Vagina (tissue), 2 donors: ENCODE measurements at regions not wholly inside any gene's neighbourhood (a gene's known extent, or its start where the extent isn't known, plus 50 kb on each side); places are given as distances from the start of the nearest gene placed in this dataset.

Experiments
- DNase-seq, 2 donors: peaks; one replicate each; pipeline ENCODE4 v3.0.0-alpha.2; 2017; ENCODE audit errors: extremely low spot score in 2 of 2
- H3K27ac ChIP-seq: fragments of 200-600 bp; sonication (generic); one replicate; pipeline ENCODE4 v1.5.1; 2019
- H3K27me3 ChIP-seq: fragments of 200-600 bp; sonication (generic); one replicate; pipeline ENCODE4 v1.5.1; 2019
- H3K36me3 ChIP-seq, 2 donors: fragments of 200-600 bp; sonication (generic); one replicate each; pipeline ENCODE4 v1.5.1; 2017 to 2019
- H3K4me1 ChIP-seq: fragments of 200-600 bp; sonication (generic); one replicate; pipeline ENCODE4 v1.5.1; 2019
- H3K4me3 ChIP-seq, 2 donors: fragments of 200-600 bp; sonication (generic); 1 replicate in 1 of 2; 2 replicates in 1 of 2; pipeline ENCODE4 v1.5.1; 2016 to 2019
- H3K9me3 ChIP-seq: fragments of 200-600 bp; sonication (generic); one replicate; pipeline ENCODE4 v1.5.1; 2019
- CTCF ChIP-seq, 3 experiments: fragments of 450-650 bp in 2 of 3; fragments of 200-600 bp in 1 of 3; sonication (generic) in 1 of 3; IDR thresholded peaks; one replicate each; pipeline ENCODE4 v1.5.1; 2017 to 2019; ENCODE audit warnings: antibody characterized with exemption in 3 of 3, mild to moderate bottlenecking in 2 of 3, moderate library complexity in 2 of 3
- POLR2A ChIP-seq, 2 donors: fragments of 450-650 bp; IDR thresholded peaks; one replicate each; pipeline ENCODE4 v1.6.1; 2017; ENCODE audit warnings: antibody characterized with exemption in 2 of 2, mild to moderate bottlenecking in 2 of 2, moderate library complexity in 2 of 2
- POLR2AphosphoS5 ChIP-seq, 2 donors: sonication (generic); formaldehyde crosslinking; IDR thresholded peaks; one replicate each; pipeline ENCODE4 v1.9.0; 2017; ENCODE audit warnings: antibody characterized with exemption in 2 of 2, mild to moderate bottlenecking in 2 of 2, low read depth in 1 of 2; ENCODE audit not compliant: insufficient read depth in 1 of 2
- intact Hi-C: fragments of 100-400 bp; cut with DNase I; formaldehyde crosslinking; loops from one replicate; pipeline ENCODE4 v1.15.1; 2023

- Histone ChIP-seq H3K9me3 (no peaks in the 10 kb centered on the region), H3K36me3 (no peaks in the 10 kb centered on the region), H3K4me3 (no peak overlapping the region), H3K27ac (no peak overlapping the region), H3K4me1 (no peaks in the 10 kb centered on the region), H3K27me3 (no peaks in the 10 kb centered on the region)
- TF ChIP-seq POLR2A (IDR thresholded peaks at IDR 0.05) (no peak), CTCF (IDR thresholded peaks at IDR 0.05) (no peak), POLR2AphosphoS5 (IDR thresholded peaks at IDR 0.05; ENCODE audit: insufficient read depth in 1 of 2, low read depth in 1 of 2) (no peak)
- intact Hi-C loops = no loop called here
- no peak for DNase-seq
These were observed 93.9 kb downstream of the HAPSTR1 start for GRCh38 chr16:9185381-9185780.

- H3K4me3 ChIP-seq = no peak overlapping the region
- DNase-seq = no peak
- H3K27ac ChIP-seq = no peak overlapping the region
- H3K9me3 ChIP-seq = no peaks in the 10 kb centered on the region
- intact Hi-C loops = no loop called here
- no peaks in the 10 kb centered on the region for H3K27me3 ChIP-seq
- no peaks in the 10 kb centered on the region for H3K4me1 ChIP-seq
- TF ChIP-seq POLR2AphosphoS5 (IDR thresholded peaks at IDR 0.05; ENCODE audit: insufficient read depth in 1 of 2, low read depth in 1 of 2) (no peak), POLR2A (IDR thresholded peaks at IDR 0.05) (no peak), CTCF (IDR thresholded peaks at IDR 0.05) (no peak)
- H3K36me3 ChIP-seq = no peaks in the 10 kb centered on the region
These were observed 94.6 kb downstream of the HAPSTR1 start for GRCh38 chr16:9186061-9186460.

GRCh38 chr16:9188721-9189120, 97.3 kb downstream of the HAPSTR1 start:
- no peak for DNase-seq
- no peaks in the 10 kb centered on the region for H3K4me1 ChIP-seq
- no peaks in the 10 kb centered on the region for H3K36me3 ChIP-seq
- intact Hi-C loops = no loop called here
- H3K27me3 ChIP-seq = no peaks in the 10 kb centered on the region
- TF ChIP-seq CTCF (IDR thresholded peaks at IDR 0.05) = no peak
- TF ChIP-seq POLR2AphosphoS5 (IDR thresholded peaks at IDR 0.05; ENCODE audit: insufficient read depth in 1 of 2, low read depth in 1 of 2) = no peak
- no peak for TF ChIP-seq POLR2A (IDR thresholded peaks at IDR 0.05)
- no peak overlapping the region for H3K27ac ChIP-seq
- H3K4me3 ChIP-seq = no peak overlapping the region
- no peaks in the 10 kb centered on the region for H3K9me3 ChIP-seq

GRCh38 chr16:9191274-9191850, 99.9 kb downstream of the HAPSTR1 start:
- H3K27me3 ChIP-seq = no peaks in the 10 kb centered on the region
- H3K4me1 ChIP-seq = no peaks in the 10 kb centered on the region
- H3K4me3 ChIP-seq = no peak overlapping the region
- no peaks in the 10 kb centered on the region for H3K36me3 ChIP-seq
- no peaks in the 10 kb centered on the region for H3K9me3 ChIP-seq
- H3K27ac ChIP-seq = no peak overlapping the region
- TF ChIP-seq CTCF (IDR thresholded peaks at IDR 0.05) (no peak), POLR2AphosphoS5 (IDR thresholded peaks at IDR 0.05; ENCODE audit: insufficient read depth in 1 of 2, low read depth in 1 of 2) (no peak), POLR2A (IDR thresholded peaks at IDR 0.05) (no peak)
- DNase-seq = no peak
- intact Hi-C loops = no loop called here

GRCh38 chr16:9192746-9193145, 101.3 kb downstream of the HAPSTR1 start:
- Histone ChIP-seq H3K4me1 (no peaks in the 10 kb centered on the region), H3K4me3 (no peak overlapping the region), H3K27ac (no peak overlapping the region), H3K9me3 (no peaks in the 10 kb centered on the region), H3K36me3 (no peaks in the 10 kb centered on the region), H3K27me3 (no peaks in the 10 kb centered on the region)
- DNase-seq = no peak
- intact Hi-C loops = no loop called here
- TF ChIP-seq POLR2AphosphoS5 (IDR thresholded peaks at IDR 0.05; ENCODE audit: insufficient read depth in 1 of 2, low read depth in 1 of 2) (no peak), POLR2A (IDR thresholded peaks at IDR 0.05) (no peak), CTCF (IDR thresholded peaks at IDR 0.05) (no peak)
